ENCODE measurements at regions not wholly inside any gene's neighbourhood (a gene's known extent, or its start where the extent isn't known, plus 50 kb on each side); places are given as distances from the start of the nearest gene placed in this dataset.

- peaks cover 23 to 28% of the 10 kb centered on the region in 2 donors for H3K4me1 Mint-ChIP-seq
These were observed 122.7 kb upstream of the FRY start for GRCh38 chr13:31908696-31909411.

GRCh38 chr13:31909864-31910551 lies 121.6 kb upstream of the FRY start:
- ATAC-seq, result peak; percentile 66 to 78 (median 71)
- no peaks in the 10 kb centered on the region for H3K27me3 Mint-ChIP-seq (ENCODE audit: low read depth in 2 of 2)
- no peaks in the 10 kb centered on the region for H3K4me1 ChIP-seq (ENCODE audit: control insufficient read depth, insufficient read depth, low read length)

More at GRCh38 chr13:31908696-31909411, 122.7 kb upstream of the FRY start:
- H3K27me3 ChIP-seq (ENCODE audit: control insufficient read depth, insufficient read depth, low read length), result no peaks in the 10 kb centered on the region
- Mint-ChIP-seq H3K4me3 (no peak overlapping the region), H3K27me3 (ENCODE audit: low read depth in 2 of 2) (no peaks in the 10 kb centered on the region), H3K9me3 (no peaks in the 10 kb centered on the region), H3K36me3 (no peaks in the 10 kb centered on the region), H3K27ac (no peak overlapping the region)
- H3K36me3 ChIP-seq (ENCODE audit: control insufficient read depth, insufficient read depth, low read length), result no peaks in the 10 kb centered on the region
- ATAC-seq (no peak), DNase-seq (no peak)
- H3K27ac ChIP-seq (ENCODE audit: low read length), result no peak overlapping the region
- WGBS (ENCODE audit: insufficient coverage), result 84% methylated on average over 3 of the region's 4 CpGs
- no peaks in the 10 kb centered on the region for H3K9me3 ChIP-seq (ENCODE audit: control insufficient read depth, insufficient read depth, low read length)
- intact Hi-C loops (cut with micrococcal nuclease), result no loop called here
- H3K4me3 ChIP-seq (ENCODE audit: low read length), result no peak overlapping the region
- TF ChIP-seq CTCF (IDR thresholded peaks at IDR 0.05), result no peak
- no peaks in the 10 kb centered on the region for H3K4me1 ChIP-seq (ENCODE audit: control insufficient read depth, insufficient read depth, low read length)

GRCh38 chr13:31910633-31911032 lies 120.9 kb upstream of the FRY start:
- ATAC-seq (no peak), DNase-seq (no peak)
- TF ChIP-seq CTCF (IDR thresholded peaks at IDR 0.05), result no peak
- no peak overlapping the region for H3K4me3 ChIP-seq (ENCODE audit: low read length)
- no peaks in the 10 kb centered on the region for H3K4me1 ChIP-seq (ENCODE audit: control insufficient read depth, insufficient read depth, low read length)
- no peaks in the 10 kb centered on the region for H3K27me3 ChIP-seq (ENCODE audit: control insufficient read depth, insufficient read depth, low read length)
- no peaks in the 10 kb centered on the region for H3K36me3 Mint-ChIP-seq
- no peaks in the 10 kb centered on the region for H3K27me3 Mint-ChIP-seq (ENCODE audit: low read depth in 2 of 2)
- no peak overlapping the region for H3K27ac ChIP-seq (ENCODE audit: low read length)
- peaks cover 7 to 16% of the 10 kb centered on the region in 2 donors for H3K4me1 Mint-ChIP-seq
- WGBS (ENCODE audit: insufficient coverage), result 88% methylated on average over 2 of the region's 2 CpGs
- H3K27ac Mint-ChIP-seq, result no peak overlapping the region
- no peaks in the 10 kb centered on the region for H3K36me3 ChIP-seq (ENCODE audit: control insufficient read depth, insufficient read depth, low read length)
- no peak overlapping the region for H3K4me3 Mint-ChIP-seq
- H3K9me3 ChIP-seq (ENCODE audit: control insufficient read depth, insufficient read depth, low read length), result no peaks in the 10 kb centered on the region
- intact Hi-C loops (cut with micrococcal nuclease), result loop anchor here (1.0 to 5.0 kb wide), 3 partner anchors 76 to 400 kb away; no protein-coding TSS in a partner anchor
- no peaks in the 10 kb centered on the region for H3K9me3 Mint-ChIP-seq

More at GRCh38 chr13:31909864-31910551, 121.6 kb upstream of the FRY start:
- intact Hi-C loops (cut with micrococcal nuclease), result loop anchor here (1.0 to 5.0 kb wide), 3 partner anchors 77 to 400 kb away; no protein-coding TSS in a partner anchor
- H3K4me1 Mint-ChIP-seq, result peaks cover 13 to 19% of the 10 kb centered on the region in 2 donors
- Histone ChIP-seq H3K4me3 (ENCODE audit: low read length) (no peak overlapping the region), H3K9me3 (ENCODE audit: control insufficient read depth, insufficient read depth, low read length) (no peaks in the 10 kb centered on the region), H3K27ac (ENCODE audit: low read length) (no peak overlapping the region), H3K36me3 (ENCODE audit: control insufficient read depth, insufficient read depth, low read length) (no peaks in the 10 kb centered on the region), H3K27me3 (ENCODE audit: control insufficient read depth, insufficient read depth, low read length) (no peaks in the 10 kb centered on the region)
- H3K9me3 Mint-ChIP-seq, result no peaks in the 10 kb centered on the region
- TF ChIP-seq CTCF (IDR thresholded peaks at IDR 0.05), result peak; percentile 98
- H3K27ac Mint-ChIP-seq, result no peak overlapping the region
- WGBS (ENCODE audit: insufficient coverage), result 17% methylated on average over 1 of the region's 6 CpGs
- DNase-seq, result peak in 1 of 2 donors; percentile 82
- H3K4me3 Mint-ChIP-seq, result no peak overlapping the region
- H3K36me3 Mint-ChIP-seq, result no peaks in the 10 kb centered on the region

Data from natural killer cell (primary cell).